Liver (tissue), 8 donors: ENCODE measurements at regions not wholly inside any gene's neighbourhood (a gene's known extent, or its start where the extent isn't known, plus 50 kb on each side); places are given as distances from the start of the nearest gene placed in this dataset.

Experiments used
- DNase-seq: peaks from one replicate; pipeline ENCODE4 v3.0.0-alpha.2; 2017; ENCODE audit warnings: low spot score
- H3K27ac ChIP-seq, 2 donors: one replicate each; pipeline ENCODE4 v1.7.0; 2013; ENCODE audit warnings: inconsistent platforms in 2 of 2, low read length in 2 of 2, control low read depth in 1 of 2, low read depth in 1 of 2, mild to moderate bottlenecking in 1 of 2
- H3K27me3 ChIP-seq, 4 donors: one replicate each; pipeline versions ENCODE4 v1.6.1 to v1.7.0; 2013; ENCODE audit warnings: low read length in 3 of 4, inconsistent platforms in 1 of 4, mild to moderate bottlenecking in 1 of 4, moderate library complexity in 1 of 4; ENCODE audit not compliant: control insufficient read depth in 4 of 4, insufficient read depth in 4 of 4
- H3K36me3 ChIP-seq, 4 donors: one replicate each; pipeline versions ENCODE4 v1.6.1 to v1.7.0; 2013; ENCODE audit warnings: low read length in 3 of 4, mild to moderate bottlenecking in 3 of 4, low read depth in 1 of 4, moderate library complexity in 1 of 4; ENCODE audit not compliant: control insufficient read depth in 4 of 4, insufficient read depth in 3 of 4
- H3K4me1 ChIP-seq, 4 donors: one replicate each; pipeline versions ENCODE4 v1.6.1 to v1.7.0; 2013; ENCODE audit warnings: low read length in 3 of 4, mild to moderate bottlenecking in 3 of 4, moderate library complexity in 1 of 4; ENCODE audit not compliant: control insufficient read depth in 4 of 4, insufficient read depth in 4 of 4
- H3K4me3 ChIP-seq, 3 donors: one replicate each; pipeline versions ENCODE4 v1.6.1 to v1.7.0; 2013; ENCODE audit warnings: low read length in 3 of 3, control low read depth in 1 of 3, low read depth in 1 of 3, mild to moderate bottlenecking in 1 of 3
- H3K9ac ChIP-seq, 2 donors: one replicate each; pipeline ENCODE4 v1.7.0; 2013; ENCODE audit warnings: low read length in 2 of 2, mild to moderate bottlenecking in 2 of 2, moderate library complexity in 2 of 2, control low read depth in 1 of 2, low read depth in 1 of 2
- H3K9me3 ChIP-seq, 4 donors: one replicate each; pipeline versions ENCODE4 v1.6.1 to v1.7.0; 2013; ENCODE audit warnings: low read length in 3 of 4; ENCODE audit not compliant: control insufficient read depth in 4 of 4
- ATF3 ChIP-seq: IDR thresholded peaks from 2 replicates; pipeline ENCODE4 v1.6.1; 2016; ENCODE audit warnings: antibody characterized with exemption
- FOXA1 ChIP-seq: IDR thresholded peaks from 2 replicates; pipeline ENCODE4 v1.6.1; 2016; ENCODE audit warnings: antibody characterized with exemption
- FOXA2 ChIP-seq: IDR thresholded peaks from 2 replicates; pipeline ENCODE4 v1.6.1; 2016; ENCODE audit warnings: antibody characterized with exemption
- GABPA ChIP-seq, 2 donors: IDR thresholded peaks in 1 of 2; conservative IDR thresholded peaks in 1 of 2; 2 replicates each; pipeline ENCODE4 v1.6.1; 2016; ENCODE audit warnings: antibody characterized with exemption in 2 of 2, mild to moderate bottlenecking in 1 of 2, moderate library complexity in 1 of 2
- HNF4A ChIP-seq, 2 donors: conservative IDR thresholded peaks; 2 replicates each; pipeline ENCODE4 v1.6.1; 2016; ENCODE audit warnings: antibody characterized with exemption in 2 of 2, mild to moderate bottlenecking in 2 of 2
- HNF4G ChIP-seq: IDR thresholded peaks from 2 replicates; pipeline ENCODE4 v1.6.1; 2016; ENCODE audit warnings: antibody characterized with exemption
- JUND ChIP-seq, 2 donors: IDR thresholded peaks; 2 replicates each; pipeline ENCODE4 v1.6.1; 2016; ENCODE audit warnings: antibody characterized with exemption in 2 of 2
- MAX ChIP-seq: IDR thresholded peaks from 2 replicates; pipeline ENCODE4 v1.6.1; 2016; ENCODE audit warnings: antibody characterized with exemption
- NR2F2 ChIP-seq: IDR thresholded peaks from 2 replicates; pipeline ENCODE4 v1.6.1; 2016; ENCODE audit warnings: antibody characterized with exemption
- RAD21 ChIP-seq, 2 donors: IDR thresholded peaks; 2 replicates each; pipeline ENCODE4 v1.6.1; 2016; ENCODE audit warnings: antibody characterized with exemption in 2 of 2, mild to moderate bottlenecking in 2 of 2
- TAF1 ChIP-seq: conservative IDR thresholded peaks from 2 replicates; pipeline ENCODE4 v1.6.1; 2016; ENCODE audit warnings: antibody characterized with exemption, mild to moderate bottlenecking
- YY1 ChIP-seq: IDR thresholded peaks from 2 replicates; pipeline ENCODE4 v1.6.1; 2016; ENCODE audit warnings: antibody characterized with exemption, mild to moderate bottlenecking
- WGBS: extraction: QIAGEN DNeasy Blood & Tissue Kit; methylation state at CpG from one replicate; pipeline ENCODE4 v1.1.7; 2013; 5-methylcytosine and 5-hydroxymethylcytosine counted together
- TF ChIP-seq, protein P1 (sequence below): IDR thresholded peaks from 2 replicates; pipeline ENCODE4 v1.6.1; 2016; ENCODE audit warnings: antibody characterized with exemption, mild to moderate bottlenecking
- TF ChIP-seq, protein P2 (sequence below): fragments of 150-350 bp; IDR thresholded peaks from 2 replicates; pipeline ENCODE4 v1.5.1; 2017; ENCODE audit warnings: improper control_type of control experiment, low read depth, low read length; ENCODE audit not compliant: missing input control
- donor health status: healthy.
- donor health status: healthy.
- donor health status: healthy.
- donor health status: healthy.
- donor health status: healthy.

DNA sequence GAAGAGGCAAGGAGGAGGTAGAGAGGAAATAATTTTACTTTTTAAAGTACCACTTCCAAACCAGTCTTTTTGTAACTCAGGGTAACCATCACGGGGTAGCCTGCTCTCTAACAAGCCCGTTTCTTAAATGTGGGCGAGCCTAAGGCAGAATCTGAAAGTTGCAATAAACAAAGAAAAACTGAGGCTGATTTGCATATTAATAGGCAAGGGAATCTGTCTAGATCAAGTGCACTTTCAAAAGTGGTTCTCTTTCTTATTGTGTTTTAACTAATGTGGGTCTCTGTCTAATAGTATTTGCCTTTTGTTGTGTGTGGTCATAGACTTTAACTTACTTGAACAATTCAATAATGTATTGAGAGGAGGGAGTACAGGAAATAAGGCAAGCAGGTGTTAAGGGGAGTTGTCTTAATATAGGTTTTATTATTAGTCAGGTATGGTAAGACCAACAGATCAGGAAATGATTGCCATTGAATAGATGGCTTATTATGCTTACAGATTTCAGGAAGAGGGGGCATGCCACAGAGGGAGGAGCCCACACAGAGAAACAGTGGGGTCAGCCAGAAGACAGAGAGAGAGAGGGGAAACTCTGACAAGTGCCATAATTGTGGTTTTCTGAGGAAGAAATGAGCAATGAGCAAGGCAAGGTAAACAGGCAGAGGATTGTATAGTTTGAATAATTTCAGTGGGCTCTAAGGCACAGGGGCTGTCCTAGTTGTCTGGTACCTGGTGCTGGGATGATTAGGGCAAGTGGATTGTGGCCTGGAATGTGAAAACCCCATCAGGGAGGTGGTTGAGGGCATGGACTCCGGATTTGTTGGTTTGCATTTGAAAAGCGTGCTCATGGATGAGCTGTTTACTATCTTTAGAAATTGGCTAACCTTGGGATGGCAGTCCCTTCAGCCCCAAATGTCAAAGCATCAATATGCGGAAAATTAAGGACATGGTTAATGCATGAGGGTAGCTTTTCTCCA is 237.2 kb downstream of the TOX3 start (continued):
- TF ChIP-seq MAX, result no peak
- TF ChIP-seq HNF4G, result no peak
- TF ChIP-seq JUND (IDR thresholded peaks at IDR 0.05), result no peak
- TF ChIP-seq, protein P1, sequence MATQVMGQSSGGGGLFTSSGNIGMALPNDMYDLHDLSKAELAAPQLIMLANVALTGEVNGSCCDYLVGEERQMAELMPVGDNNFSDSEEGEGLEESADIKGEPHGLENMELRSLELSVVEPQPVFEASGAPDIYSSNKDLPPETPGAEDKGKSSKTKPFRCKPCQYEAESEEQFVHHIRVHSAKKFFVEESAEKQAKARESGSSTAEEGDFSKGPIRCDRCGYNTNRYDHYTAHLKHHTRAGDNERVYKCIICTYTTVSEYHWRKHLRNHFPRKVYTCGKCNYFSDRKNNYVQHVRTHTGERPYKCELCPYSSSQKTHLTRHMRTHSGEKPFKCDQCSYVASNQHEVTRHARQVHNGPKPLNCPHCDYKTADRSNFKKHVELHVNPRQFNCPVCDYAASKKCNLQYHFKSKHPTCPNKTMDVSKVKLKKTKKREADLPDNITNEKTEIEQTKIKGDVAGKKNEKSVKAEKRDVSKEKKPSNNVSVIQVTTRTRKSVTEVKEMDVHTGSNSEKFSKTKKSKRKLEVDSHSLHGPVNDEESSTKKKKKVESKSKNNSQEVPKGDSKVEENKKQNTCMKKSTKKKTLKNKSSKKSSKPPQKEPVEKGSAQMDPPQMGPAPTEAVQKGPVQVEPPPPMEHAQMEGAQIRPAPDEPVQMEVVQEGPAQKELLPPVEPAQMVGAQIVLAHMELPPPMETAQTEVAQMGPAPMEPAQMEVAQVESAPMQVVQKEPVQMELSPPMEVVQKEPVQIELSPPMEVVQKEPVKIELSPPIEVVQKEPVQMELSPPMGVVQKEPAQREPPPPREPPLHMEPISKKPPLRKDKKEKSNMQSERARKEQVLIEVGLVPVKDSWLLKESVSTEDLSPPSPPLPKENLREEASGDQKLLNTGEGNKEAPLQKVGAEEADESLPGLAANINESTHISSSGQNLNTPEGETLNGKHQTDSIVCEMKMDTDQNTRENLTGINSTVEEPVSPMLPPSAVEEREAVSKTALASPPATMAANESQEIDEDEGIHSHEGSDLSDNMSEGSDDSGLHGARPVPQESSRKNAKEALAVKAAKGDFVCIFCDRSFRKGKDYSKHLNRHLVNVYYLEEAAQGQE, result no peak

- H3K36me3 ChIP-seq, result no peaks in the 10 kb centered on the region
- TF ChIP-seq GABPA (IDR thresholded peaks at IDR 0.05 in 1 of 2, conservative IDR thresholded peaks at IDR 0.05 in 1 of 2) (no peak), MAX (no peak), JUND (IDR thresholded peaks at IDR 0.05) (no peak), FOXA1 (no peak), HNF4G (no peak), TAF1 (no peak)
- TF ChIP-seq, protein P1, result no peak
- 36% methylated on average over 3 of the region's 3 CpGs for WGBS
- no peak overlapping the region for H3K9ac ChIP-seq
- no peak for DNase-seq
- no peak overlapping the region for H3K27ac ChIP-seq
- H3K4me1 ChIP-seq, result peaks cover 0 to 2% (median 0%) of the 10 kb centered on the region in 4 donors
- H3K4me3 ChIP-seq, result no peak overlapping the region
- H3K9me3 ChIP-seq, result no peaks in the 10 kb centered on the region
- H3K27me3 ChIP-seq, result no peaks in the 10 kb centered on the region
These were observed 238.9 kb downstream of the TOX3 start for GRCh38 chr16:52308051-52308450.

DNA sequence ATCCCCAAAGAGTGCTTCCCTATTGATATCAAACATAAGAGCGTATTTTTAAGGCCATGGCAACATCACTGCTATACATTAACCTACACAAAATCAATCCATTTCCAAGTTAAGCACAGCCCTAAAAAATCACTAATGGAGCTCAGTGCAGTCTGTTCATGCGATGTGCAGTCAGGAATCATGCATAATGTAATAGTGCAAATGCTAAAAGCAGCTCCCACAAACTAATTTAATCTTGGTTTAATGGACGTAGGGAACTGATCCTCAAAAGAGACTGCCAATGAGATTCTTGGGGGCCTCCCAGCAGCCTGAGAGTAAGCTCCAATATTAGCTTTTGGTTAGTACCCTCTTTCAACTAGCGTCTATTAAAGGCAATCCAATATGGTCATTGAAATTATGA is 245.9 kb downstream of the TOX3 start:
- peaks cover 0 to 3% (median 0%) of the 10 kb centered on the region in 4 donors for H3K9me3 ChIP-seq
- TF ChIP-seq HNF4A (conservative IDR thresholded peaks at IDR 0.05) (no peak), FOXA2 (no peak), JUND (IDR thresholded peaks at IDR 0.05) (no peak), NR2F2 (no peak), RAD21 (IDR thresholded peaks at IDR 0.05) (no peak), HNF4G (no peak), YY1 (no peak), TAF1 (no peak), ATF3 (no peak)
- TF ChIP-seq, protein P1, result no peak
- TF ChIP-seq, protein P2, sequence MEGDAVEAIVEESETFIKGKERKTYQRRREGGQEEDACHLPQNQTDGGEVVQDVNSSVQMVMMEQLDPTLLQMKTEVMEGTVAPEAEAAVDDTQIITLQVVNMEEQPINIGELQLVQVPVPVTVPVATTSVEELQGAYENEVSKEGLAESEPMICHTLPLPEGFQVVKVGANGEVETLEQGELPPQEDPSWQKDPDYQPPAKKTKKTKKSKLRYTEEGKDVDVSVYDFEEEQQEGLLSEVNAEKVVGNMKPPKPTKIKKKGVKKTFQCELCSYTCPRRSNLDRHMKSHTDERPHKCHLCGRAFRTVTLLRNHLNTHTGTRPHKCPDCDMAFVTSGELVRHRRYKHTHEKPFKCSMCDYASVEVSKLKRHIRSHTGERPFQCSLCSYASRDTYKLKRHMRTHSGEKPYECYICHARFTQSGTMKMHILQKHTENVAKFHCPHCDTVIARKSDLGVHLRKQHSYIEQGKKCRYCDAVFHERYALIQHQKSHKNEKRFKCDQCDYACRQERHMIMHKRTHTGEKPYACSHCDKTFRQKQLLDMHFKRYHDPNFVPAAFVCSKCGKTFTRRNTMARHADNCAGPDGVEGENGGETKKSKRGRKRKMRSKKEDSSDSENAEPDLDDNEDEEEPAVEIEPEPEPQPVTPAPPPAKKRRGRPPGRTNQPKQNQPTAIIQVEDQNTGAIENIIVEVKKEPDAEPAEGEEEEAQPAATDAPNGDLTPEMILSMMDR, result no peak

More for the DNA sequence above, 245.9 kb downstream of the TOX3 start:
- no peak overlapping the region for H3K4me3 ChIP-seq
- DNase-seq, result no peak
- no peak overlapping the region for H3K9ac ChIP-seq
- no peaks in the 10 kb centered on the region for H3K36me3 ChIP-seq
- no peak overlapping the region for H3K27ac ChIP-seq
- WGBS, result 92% methylated on average over 4 of the region's 4 CpGs
- H3K4me1 ChIP-seq, result peaks cover 4 to 9% (median 5%) of the 10 kb centered on the region in 4 donors
- H3K27me3 ChIP-seq, result no peaks in the 10 kb centered on the region
